ENCODE measurements at regions not wholly inside any gene's neighbourhood (a gene's known extent, or its start where the extent isn't known, plus 50 kb on each side); places are given as distances from the start of the nearest gene placed in this dataset.

DNA sequence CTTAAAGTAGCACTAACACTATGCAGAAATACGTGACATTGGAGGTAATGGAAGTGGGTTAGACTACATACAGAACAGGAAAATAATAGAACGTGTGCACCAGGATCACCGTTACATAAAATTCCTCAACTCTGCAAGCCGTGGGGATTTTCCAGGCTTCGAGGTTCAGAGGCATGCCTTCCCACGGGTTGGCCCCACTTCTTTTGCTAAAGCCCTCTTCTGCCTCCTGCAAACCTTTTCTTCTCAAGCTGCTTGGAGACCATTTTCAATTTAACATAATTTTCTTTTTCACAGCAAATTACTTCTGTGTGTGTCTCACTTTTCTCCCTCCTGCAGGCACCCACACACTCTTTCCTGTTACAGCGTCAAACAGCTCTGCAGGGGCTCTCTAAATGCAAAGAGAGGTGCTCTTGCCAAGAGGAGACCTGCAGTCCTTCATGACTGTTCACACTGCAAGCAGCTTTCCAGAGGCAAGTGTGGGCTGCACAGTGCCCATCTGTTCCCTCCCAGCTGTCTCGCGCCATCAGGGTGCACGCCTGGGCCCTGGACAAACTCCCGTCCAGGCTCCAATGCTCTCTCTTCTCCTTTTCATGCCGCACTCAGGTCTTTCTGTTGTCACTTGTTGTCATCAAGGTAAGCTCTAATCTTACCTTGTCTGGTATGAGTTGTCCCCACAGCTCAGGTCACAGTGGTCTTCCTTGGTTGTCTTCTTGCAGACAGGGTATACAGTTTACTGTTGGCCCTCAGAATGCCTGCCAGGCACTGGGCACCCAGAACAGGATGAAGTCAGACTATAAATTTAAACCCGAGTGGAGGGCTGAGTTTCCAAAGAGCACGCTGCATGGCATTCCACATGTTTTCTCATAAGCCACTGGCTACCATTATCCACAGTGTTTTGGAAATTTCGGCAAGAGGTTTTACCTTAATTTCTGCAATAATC is 164.8 kb upstream of the GGTLC1 start:
- H3K4me1 ChIP-seq (ENCODE audit: insufficient read depth) = no peaks in the 10 kb centered on the region
- no peaks in the 10 kb centered on the region for H4K20me1 ChIP-seq (ENCODE audit: insufficient read depth, poor library complexity, severe bottlenecking)
- no peak overlapping the region for H2AFZ ChIP-seq
- no peaks in the 10 kb centered on the region for H3K9me3 ChIP-seq (ENCODE audit: low read depth)
- 89% methylated on average over 15 of the region's 15 CpGs for WGBS (ENCODE audit: low lambda C conversion rate, missing lambda C conversion rate)
- no peak overlapping the region for H3K27ac ChIP-seq
- no peaks in the 10 kb centered on the region for H3K27me3 ChIP-seq
- no peak for TF ChIP-seq EZH2phosphoT487 (IDR thresholded peaks at IDR 0.05; ENCODE audit: low read depth, severe bottlenecking, unreplicated experiment)
- TF ChIP-seq, protein P1, sequence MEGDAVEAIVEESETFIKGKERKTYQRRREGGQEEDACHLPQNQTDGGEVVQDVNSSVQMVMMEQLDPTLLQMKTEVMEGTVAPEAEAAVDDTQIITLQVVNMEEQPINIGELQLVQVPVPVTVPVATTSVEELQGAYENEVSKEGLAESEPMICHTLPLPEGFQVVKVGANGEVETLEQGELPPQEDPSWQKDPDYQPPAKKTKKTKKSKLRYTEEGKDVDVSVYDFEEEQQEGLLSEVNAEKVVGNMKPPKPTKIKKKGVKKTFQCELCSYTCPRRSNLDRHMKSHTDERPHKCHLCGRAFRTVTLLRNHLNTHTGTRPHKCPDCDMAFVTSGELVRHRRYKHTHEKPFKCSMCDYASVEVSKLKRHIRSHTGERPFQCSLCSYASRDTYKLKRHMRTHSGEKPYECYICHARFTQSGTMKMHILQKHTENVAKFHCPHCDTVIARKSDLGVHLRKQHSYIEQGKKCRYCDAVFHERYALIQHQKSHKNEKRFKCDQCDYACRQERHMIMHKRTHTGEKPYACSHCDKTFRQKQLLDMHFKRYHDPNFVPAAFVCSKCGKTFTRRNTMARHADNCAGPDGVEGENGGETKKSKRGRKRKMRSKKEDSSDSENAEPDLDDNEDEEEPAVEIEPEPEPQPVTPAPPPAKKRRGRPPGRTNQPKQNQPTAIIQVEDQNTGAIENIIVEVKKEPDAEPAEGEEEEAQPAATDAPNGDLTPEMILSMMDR (IDR thresholded peaks at IDR 0.05; ENCODE audit: poor library complexity) = no peak
- H3K9me2 ChIP-seq (replicated peaks; ENCODE audit: insufficient read depth) = no peaks in the 10 kb centered on the region
- no peak for DNase-seq (ENCODE audit: low spot score)
- no peak overlapping the region for H3K4me2 ChIP-seq
- H3K36me3 ChIP-seq (replicated peaks; ENCODE audit: insufficient read depth, low read depth) = no peaks in the 10 kb centered on the region
- no peaks in the 10 kb centered on the region for H3K79me2 ChIP-seq
- no peak overlapping the region for H3K4me3 ChIP-seq

GRCh38 chr20:24151621-24152294 is 163.2 kb upstream of the GGTLC1 start:
- H3K36me3 ChIP-seq (replicated peaks; ENCODE audit: insufficient read depth, low read depth) = no peaks in the 10 kb centered on the region
- H3K9me2 ChIP-seq (replicated peaks; ENCODE audit: insufficient read depth) = no peaks in the 10 kb centered on the region
- no peak overlapping the region for H2AFZ ChIP-seq
- H3K4me1 ChIP-seq (ENCODE audit: insufficient read depth) = no peaks in the 10 kb centered on the region
- no peaks in the 10 kb centered on the region for H3K27me3 ChIP-seq
- H3K4me3 ChIP-seq = no peak overlapping the region
- H3K27ac ChIP-seq = no peak overlapping the region
- no peaks in the 10 kb centered on the region for H3K9me3 ChIP-seq (ENCODE audit: low read depth)
- no peak for TF ChIP-seq EZH2 (IDR thresholded peaks at IDR 0.05; ENCODE audit: borderline replicate concordance)
- no peak overlapping the region for H3K4me2 ChIP-seq
- H4K20me1 ChIP-seq (ENCODE audit: insufficient read depth, poor library complexity, severe bottlenecking) = no peaks in the 10 kb centered on the region
- 88% methylated on average over 6 of the region's 6 CpGs for WGBS (ENCODE audit: low lambda C conversion rate, missing lambda C conversion rate)
- no peaks in the 10 kb centered on the region for H3K79me2 ChIP-seq
- no peak for DNase-seq (ENCODE audit: low spot score)

GRCh38 chr20:24150406-24150805 is 161.8 kb upstream of the GGTLC1 start:
- Histone ChIP-seq H3K9me3 (ENCODE audit: low read depth) (no peaks in the 10 kb centered on the region), H3K4me3 (no peak overlapping the region), H3K9me2 (replicated peaks; ENCODE audit: insufficient read depth) (no peaks in the 10 kb centered on the region), H3K27ac (no peak overlapping the region), H3K4me2 (no peak overlapping the region), H2AFZ (no peak overlapping the region), H4K20me1 (ENCODE audit: insufficient read depth, poor library complexity, severe bottlenecking) (no peaks in the 10 kb centered on the region), H3K4me1 (ENCODE audit: insufficient read depth) (no peaks in the 10 kb centered on the region), H3K79me2 (no peaks in the 10 kb centered on the region), H3K36me3 (replicated peaks; ENCODE audit: insufficient read depth, low read depth) (no peaks in the 10 kb centered on the region), H3K27me3 (no peaks in the 10 kb centered on the region)
- no peak for DNase-seq (ENCODE audit: low spot score)
- TF ChIP-seq, protein P1 (IDR thresholded peaks at IDR 0.05; ENCODE audit: poor library complexity) = no peak
- no peak for TF ChIP-seq EZH2 (IDR thresholded peaks at IDR 0.05; ENCODE audit: borderline replicate concordance)
- no peak for TF ChIP-seq EZH2phosphoT487 (IDR thresholded peaks at IDR 0.05; ENCODE audit: low read depth, severe bottlenecking, unreplicated experiment)
- WGBS (ENCODE audit: low lambda C conversion rate, missing lambda C conversion rate) = 88% methylated on average over 7 of the region's 7 CpGs

DNA sequence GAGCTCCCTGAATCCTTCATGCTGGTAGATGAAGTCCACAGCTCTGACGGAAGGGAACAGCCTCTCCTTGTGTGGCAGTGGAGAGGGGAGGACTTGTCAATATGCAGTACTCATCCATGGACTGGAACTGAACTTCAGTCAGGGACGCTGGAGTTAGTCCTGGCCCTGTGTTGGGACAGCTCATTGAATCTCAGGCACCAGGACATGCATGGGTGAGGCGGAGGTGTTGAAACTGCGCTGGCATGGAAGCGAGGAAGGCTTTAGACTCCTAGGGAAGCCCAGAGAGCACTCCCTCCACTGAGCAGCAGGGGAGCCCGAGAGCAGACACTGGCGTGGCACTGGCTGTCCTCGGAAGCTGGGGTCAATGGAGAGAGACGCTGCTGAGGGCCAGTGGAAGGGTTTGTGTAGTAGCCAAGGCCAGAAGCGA is 161.3 kb upstream of the GGTLC1 start:
- no peaks in the 10 kb centered on the region for H3K36me3 ChIP-seq (replicated peaks; ENCODE audit: insufficient read depth, low read depth)
- H3K27me3 ChIP-seq = no peaks in the 10 kb centered on the region
- no peak overlapping the region for H3K27ac ChIP-seq
- no peaks in the 10 kb centered on the region for H3K9me2 ChIP-seq (replicated peaks; ENCODE audit: insufficient read depth)
- H4K20me1 ChIP-seq (ENCODE audit: insufficient read depth, poor library complexity, severe bottlenecking) = no peaks in the 10 kb centered on the region
- DNase-seq (ENCODE audit: low spot score) = peak; percentile 65
- 45% methylated on average over 10 of the region's 10 CpGs for WGBS (ENCODE audit: low lambda C conversion rate, missing lambda C conversion rate)
- no peak overlapping the region for H3K4me2 ChIP-seq
- H3K9me3 ChIP-seq (ENCODE audit: low read depth) = no peaks in the 10 kb centered on the region
- no peak overlapping the region for H3K4me3 ChIP-seq
- TF ChIP-seq EZH2phosphoT487 (IDR thresholded peaks at IDR 0.05; ENCODE audit: low read depth, severe bottlenecking, unreplicated experiment) = no peak
- TF ChIP-seq, protein P1 (IDR thresholded peaks at IDR 0.05; ENCODE audit: poor library complexity) = peak; percentile 46
- H2AFZ ChIP-seq = no peak overlapping the region
- no peaks in the 10 kb centered on the region for H3K79me2 ChIP-seq
- H3K4me1 ChIP-seq (ENCODE audit: insufficient read depth) = no peaks in the 10 kb centered on the region

Data from hepatocyte (in vitro differentiated cells).